ENCODE measurements at regions not wholly inside any gene's neighbourhood (a gene's known extent, or its start where the extent isn't known, plus 50 kb on each side); places are given as distances from the start of the nearest gene placed in this dataset.
"Not testable (repeated sequence)": the region's sequence is repeated elsewhere in the genome, so short reads cannot be mapped to it uniquely, and the experiment has no call there.

GRCh38 chr15:22519213-22519612 is 60.5 kb downstream of the GOLGA6L22 start:
- DNase-seq = not testable (repeated sequence)

GRCh38 chr15:22526537-22526936 is 67.8 kb downstream of the GOLGA6L22 start:
- DNase-seq = not testable (repeated sequence)

GRCh38 chr15:22527016-22527415 is 68.3 kb downstream of the GOLGA6L22 start:
- not testable (repeated sequence) for DNase-seq

- DNase-seq = not testable (repeated sequence)
Observed at GRCh38 chr15:22529200-22529599, 70.5 kb downstream of the GOLGA6L22 start.

- not testable (repeated sequence) for DNase-seq
Observed at GRCh38 chr15:22559701-22560100, 101.0 kb downstream of the GOLGA6L22 start.

- not testable (repeated sequence) for DNase-seq
Observed at GRCh38 chr15:22561716-22562115, 103.0 kb downstream of the GOLGA6L22 start.

GRCh38 chr15:22566510-22566909 is 107.8 kb downstream of the GOLGA6L22 start:
- DNase-seq = not testable (repeated sequence)

GRCh38 chr15:22569486-22569885 is 110.8 kb downstream of the GOLGA6L22 start:
- not testable (repeated sequence) for DNase-seq

GRCh38 chr15:22572152-22572735 is 113.5 kb downstream of the GOLGA6L22 start:
- not testable (repeated sequence) for DNase-seq

- DNase-seq = not testable (repeated sequence)
Observed at GRCh38 chr15:22572792-22573191, 114.1 kb downstream of the GOLGA6L22 start.

- not testable (repeated sequence) for DNase-seq
Observed at GRCh38 chr15:22577828-22578227, 119.1 kb downstream of the GOLGA6L22 start.

GRCh38 chr15:22579213-22579612 is 120.5 kb downstream of the GOLGA6L22 start:
- not testable (repeated sequence) for DNase-seq

- not testable (repeated sequence) for DNase-seq
Observed at GRCh38 chr15:22587391-22587790, 128.7 kb downstream of the GOLGA6L22 start.

GRCh38 chr15:22598552-22598951 is 139.8 kb downstream of the GOLGA6L22 start:
- not testable (repeated sequence) for DNase-seq

- DNase-seq = peak; percentile 29
Observed at GRCh38 chr15:22599526-22600320, 141.0 kb downstream of the GOLGA6L22 start.

GRCh38 chr15:22616976-22617375 is 158.3 kb downstream of the GOLGA6L22 start:
- not testable (repeated sequence) for DNase-seq

GRCh38 chr15:22631789-22632188 is 154.7 kb upstream of the NIPA1 start:
- DNase-seq = not testable (repeated sequence)

GRCh38 chr15:22639983-22640382 is 146.5 kb upstream of the NIPA1 start:
- not testable (repeated sequence) for DNase-seq

GRCh38 chr15:22649458-22649857 is 137.0 kb upstream of the NIPA1 start:
- not testable (repeated sequence) for DNase-seq

GRCh38 chr15:22651179-22651578 is 135.3 kb upstream of the NIPA1 start:
- DNase-seq = not testable (repeated sequence)

- DNase-seq = peak; percentile 53
Observed at GRCh38 chr15:22664294-22665058, 122.0 kb upstream of the NIPA1 start.

GRCh38 chr15:22665059-22665702 is 121.3 kb upstream of the NIPA1 start:
- peak; percentile 48 for DNase-seq

- not testable (repeated sequence) for DNase-seq
Observed at GRCh38 chr15:22665711-22666110, 120.7 kb upstream of the NIPA1 start.
